HG02884 (cell line): ENCODE measurements at regions not wholly inside any gene's neighbourhood (a gene's known extent, or its start where the extent isn't known, plus 50 kb on each side); places are given as distances from the start of the nearest gene placed in this dataset.
"Not testable (repeated sequence)": the region's sequence is repeated elsewhere in the genome, so short reads cannot be mapped to it uniquely, and the experiment has no call there.

Experiments
- ATAC-seq: cut with Tn5 transposase; IDR thresholded peaks from one replicate; pipeline ENCODE4 v1.9.1; 2021; ENCODE audit warnings: mild to moderate bottlenecking, moderate library complexity; ENCODE audit not compliant: unreplicated experiment

GRCh38 chr10:3255075-3255474, 82.5 kb upstream of the PITRM1 start:
- ATAC-seq, result no peak

GRCh38 chr10:3253974-3254373, 81.4 kb upstream of the PITRM1 start:
- ATAC-seq, result not testable (repeated sequence)

GRCh38 chr10:3251172-3251571, 78.6 kb upstream of the PITRM1 start:
- no peak for ATAC-seq

GRCh38 chr10:3249307-3249889, 76.8 kb upstream of the PITRM1 start:
- no peak for ATAC-seq

GRCh38 chr10:3248526-3249306, 76.1 kb upstream of the PITRM1 start:
- no peak for ATAC-seq

GRCh38 chr10:3245395-3245794, 72.8 kb upstream of the PITRM1 start:
- ATAC-seq, result no peak

GRCh38 chr10:3241967-3242650, 69.5 kb upstream of the PITRM1 start:
- ATAC-seq, result no peak

GRCh38 chr10:3241274-3241921, 68.8 kb upstream of the PITRM1 start:
- no peak for ATAC-seq

- ATAC-seq, result no peak
Measured at GRCh38 chr10:3239920-3240894, 67.6 kb upstream of the PITRM1 start.

GRCh38 chr10:3239066-3239919, 66.7 kb upstream of the PITRM1 start:
- no peak for ATAC-seq

- ATAC-seq, result no peak
Measured at GRCh38 chr10:3238115-3238871, 65.7 kb upstream of the PITRM1 start.

GRCh38 chr10:3237530-3237929, 64.9 kb upstream of the PITRM1 start:
- no peak for ATAC-seq

GRCh38 chr10:3236644-3237404, 64.2 kb upstream of the PITRM1 start:
- ATAC-seq, result no peak

- no peak for ATAC-seq
Measured at GRCh38 chr10:3235996-3236510, 63.5 kb upstream of the PITRM1 start.

- ATAC-seq, result no peak
Measured at GRCh38 chr10:3235395-3235794, 62.8 kb upstream of the PITRM1 start.

- no peak for ATAC-seq
Measured at GRCh38 chr10:3233486-3233990, 61.0 kb upstream of the PITRM1 start.

GRCh38 chr10:3231951-3232730, 59.6 kb upstream of the PITRM1 start:
- ATAC-seq, result no peak
